HTR-8/SVneo (cell line): ENCODE measurements at regions not wholly inside any gene's neighbourhood (a gene's known extent, or its start where the extent isn't known, plus 50 kb on each side); places are given as distances from the start of the nearest gene placed in this dataset.

Source experiments
- DNase-seq: peaks from one replicate; pipeline ENCODE4 v3.0.0; 2011; ENCODE audit warnings: low spot score, mixed read lengths; ENCODE audit not compliant: insufficient read length
- FAIRE-seq: peaks from 2 replicates; lab custom pipeline; 2011; peaks lifted over from hg19 to GRCh38; lab: Jason Lieb, UNC

GRCh38 chr13:70362820-70363570 lies 254.7 kb upstream of the KLHL1 start:
- no peak for DNase-seq
- no peak for FAIRE-seq

- FAIRE-seq (no peak), DNase-seq (no peak)
Observed at GRCh38 chr13:70357031-70357430, 248.8 kb upstream of the KLHL1 start.

GRCh38 chr13:70353096-70353495 lies 244.8 kb upstream of the KLHL1 start:
- DNase-seq = no peak
- no peak for FAIRE-seq

- FAIRE-seq (no peak), DNase-seq (no peak)
Observed at GRCh38 chr13:70347947-70348620, 239.8 kb upstream of the KLHL1 start.

- no peak for DNase-seq
- FAIRE-seq = no peak
Observed at GRCh38 chr13:70339738-70340137, 231.5 kb upstream of the KLHL1 start.

- DNase-seq = no peak
- FAIRE-seq = no peak
Observed at GRCh38 chr13:70338609-70339008, 230.4 kb upstream of the KLHL1 start.

GRCh38 chr13:70336866-70337265 lies 228.6 kb upstream of the KLHL1 start:
- DNase-seq (no peak), FAIRE-seq (no peak)

- DNase-seq (no peak), FAIRE-seq (no peak)
Observed at GRCh38 chr13:70333752-70334151, 225.5 kb upstream of the KLHL1 start.

GRCh38 chr13:70330697-70331361 lies 222.6 kb upstream of the KLHL1 start:
- FAIRE-seq (no peak), DNase-seq (no peak)

- FAIRE-seq (no peak), DNase-seq (no peak)
Observed at GRCh38 chr13:70324519-70324918, 216.3 kb upstream of the KLHL1 start.

GRCh38 chr13:70311191-70311590 lies 202.9 kb upstream of the KLHL1 start:
- no peak for FAIRE-seq
- DNase-seq = no peak

GRCh38 chr13:70310396-70311119 lies 202.3 kb upstream of the KLHL1 start:
- FAIRE-seq (no peak), DNase-seq (no peak)

GRCh38 chr13:70297189-70297616 lies 189.0 kb upstream of the KLHL1 start:
- no peak for FAIRE-seq
- no peak for DNase-seq

GRCh38 chr13:70284371-70284770 lies 176.1 kb upstream of the KLHL1 start:
- FAIRE-seq (no peak), DNase-seq (no peak)

GRCh38 chr13:70275841-70276240 lies 167.6 kb upstream of the KLHL1 start:
- FAIRE-seq (no peak), DNase-seq (no peak)

GRCh38 chr13:70255406-70255991 lies 147.2 kb upstream of the KLHL1 start:
- FAIRE-seq (no peak), DNase-seq (no peak)

- DNase-seq = no peak
- no peak for FAIRE-seq
Observed at GRCh38 chr13:70253834-70254233, 145.6 kb upstream of the KLHL1 start.

- DNase-seq = no peak
- no peak for FAIRE-seq
Observed at GRCh38 chr13:70253411-70253810, 145.2 kb upstream of the KLHL1 start.

GRCh38 chr13:70249332-70250064 lies 141.2 kb upstream of the KLHL1 start:
- DNase-seq (no peak), FAIRE-seq (no peak)

- no peak for DNase-seq
- no peak for FAIRE-seq
Observed at GRCh38 chr13:70237131-70237530, 128.9 kb upstream of the KLHL1 start.
